NCI-H1436 treated with DMSO at 0.1 percent for 48 hours (cell line): ENCODE measurements at regions not wholly inside any gene's neighbourhood (a gene's known extent, or its start where the extent isn't known, plus 50 kb on each side); places are given as distances from the start of the nearest gene placed in this dataset.
"Not testable (repeated sequence)": the region's sequence is repeated elsewhere in the genome, so short reads cannot be mapped to it uniquely, and the experiment has no call there.

Experiments
- DNase-seq: peaks from one replicate; lab custom pipeline; 2025; lab: John Stamatoyannopoulos, UW

GRCh38 chr10:2097937-2098336 lies 360.6 kb upstream of the ADARB2 start:
- no peak for DNase-seq

DNA sequence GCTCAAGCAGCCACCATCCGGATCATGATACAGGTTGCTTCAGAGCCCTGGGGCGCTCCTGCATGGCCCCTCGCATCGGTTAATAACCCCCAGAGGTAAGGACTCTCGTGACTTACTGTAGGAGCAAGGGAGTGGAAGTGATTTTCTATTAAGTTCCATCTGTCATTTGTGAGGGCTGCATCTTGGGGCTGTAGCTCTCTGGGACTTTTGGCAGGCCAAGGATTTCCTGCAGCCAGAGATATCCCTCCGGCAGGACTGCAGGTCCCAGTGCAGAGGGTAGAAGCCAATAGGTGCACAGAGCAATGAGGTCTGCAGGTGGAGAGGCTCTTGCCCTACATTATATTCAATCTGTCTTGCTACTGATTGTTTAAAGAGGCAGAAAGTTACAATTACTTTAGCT lies 356.8 kb upstream of the ADARB2 start:
- DNase-seq = no peak

GRCh38 chr10:2083591-2083990 lies 346.3 kb upstream of the ADARB2 start:
- DNase-seq = no peak

GRCh38 chr10:2081501-2081900 lies 344.2 kb upstream of the ADARB2 start:
- no peak for DNase-seq

- DNase-seq = no peak
These were observed 342.3 kb upstream of the ADARB2 start for GRCh38 chr10:2079603-2080078.

DNA sequence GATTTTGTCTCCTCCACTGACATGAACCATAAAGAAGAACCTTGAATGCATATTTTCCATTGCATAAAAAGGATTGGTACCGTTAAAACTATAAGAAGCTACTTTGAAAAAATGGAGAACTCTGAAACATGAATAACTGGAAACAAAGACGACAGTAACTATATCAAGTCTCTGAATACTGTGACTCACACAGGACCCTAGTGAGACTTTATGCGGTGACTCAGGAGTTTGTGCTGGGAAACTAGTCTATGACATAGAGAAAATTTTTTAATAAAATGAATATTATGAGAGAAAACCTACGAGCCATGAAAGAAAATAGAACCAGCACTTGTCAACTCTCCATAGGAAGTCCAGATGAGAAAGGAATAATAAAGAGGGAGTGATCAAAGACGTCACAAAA lies 339.9 kb upstream of the ADARB2 start:
- no peak for DNase-seq

GRCh38 chr10:2076528-2076927 lies 339.2 kb upstream of the ADARB2 start:
- DNase-seq = no peak

DNA sequence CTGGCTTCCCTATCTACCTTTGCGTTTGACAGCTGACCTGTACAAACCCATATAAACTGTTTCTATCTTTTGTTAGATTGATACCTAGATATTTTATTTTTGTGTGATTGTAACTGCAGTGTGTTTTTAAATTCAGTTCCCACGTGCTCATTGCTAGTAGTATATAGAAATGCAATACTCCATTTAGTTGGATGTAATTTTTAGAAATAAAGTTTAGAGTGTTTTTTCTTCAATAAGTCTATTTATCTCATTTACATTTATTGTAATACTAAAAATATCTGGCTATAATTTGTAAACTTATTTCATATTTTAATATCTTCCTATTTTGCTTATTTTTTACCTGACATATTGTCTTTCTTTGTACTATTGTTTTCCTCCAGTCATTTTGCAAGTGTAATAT lies 329.7 kb upstream of the ADARB2 start:
- no peak for DNase-seq

GRCh38 chr10:2054728-2055127 lies 317.4 kb upstream of the ADARB2 start:
- DNase-seq = no peak

- DNase-seq = no peak
These were observed 316.5 kb upstream of the ADARB2 start for GRCh38 chr10:2053805-2054204.

GRCh38 chr10:2051108-2051507 lies 313.8 kb upstream of the ADARB2 start:
- DNase-seq = no peak

DNA sequence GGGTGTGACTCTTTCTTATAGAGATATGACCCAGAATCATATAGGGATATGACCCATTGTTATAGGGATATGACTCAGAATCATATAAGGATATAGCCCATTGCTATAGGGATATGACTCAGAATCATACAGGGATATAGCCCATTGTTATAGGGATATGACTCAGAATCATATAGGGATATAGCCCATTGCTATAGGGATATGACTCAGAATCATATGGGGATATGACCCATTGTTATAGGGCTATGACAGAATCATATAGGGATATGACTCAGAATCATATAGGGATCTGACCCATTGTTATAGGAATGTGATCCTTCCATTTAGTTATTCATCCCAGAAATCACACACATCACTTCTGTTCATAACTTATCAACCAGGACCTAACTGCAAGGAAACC lies 312.2 kb upstream of the ADARB2 start:
- no peak for DNase-seq

- DNase-seq = no peak
These were observed 311.1 kb upstream of the ADARB2 start for GRCh38 chr10:2048337-2048973.

DNA sequence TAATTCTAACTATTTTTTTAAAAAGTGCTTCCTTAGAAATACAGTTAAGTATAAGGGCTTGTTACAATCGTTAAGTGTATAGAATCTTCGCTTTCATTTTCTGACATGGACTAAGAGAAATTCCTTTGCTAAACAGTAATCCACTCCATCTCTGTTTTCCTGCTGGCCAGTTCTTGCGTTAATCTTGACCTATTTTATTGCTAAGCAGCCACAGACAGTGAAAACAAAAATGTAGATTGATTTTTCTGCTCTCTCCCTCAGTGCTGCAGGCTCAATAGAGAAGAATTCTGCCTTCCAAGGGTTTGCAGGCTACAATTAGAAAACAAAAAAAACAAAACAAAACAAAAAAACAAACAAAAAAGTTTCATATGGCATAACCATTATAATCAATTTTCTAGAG lies 310.4 kb upstream of the ADARB2 start:
- no peak for DNase-seq

DNA sequence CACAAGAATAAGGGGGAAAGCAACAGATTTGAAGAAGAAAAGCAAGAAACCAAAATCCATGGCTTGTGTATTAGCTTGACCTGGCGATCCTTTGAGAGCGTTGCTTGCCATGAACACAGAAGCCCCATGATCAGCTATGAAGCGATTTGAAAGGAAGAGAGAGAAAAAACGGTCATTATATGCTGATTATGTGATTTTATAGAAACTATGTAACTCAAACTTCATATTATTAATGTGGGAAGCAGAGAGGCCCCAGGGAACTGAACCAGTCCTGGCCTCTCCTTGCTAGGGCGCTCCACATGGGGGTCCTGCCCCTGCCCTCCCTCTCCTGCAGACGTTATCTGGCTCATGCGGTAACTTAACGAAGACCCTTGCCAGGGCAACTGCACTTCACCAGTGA lies 306.1 kb upstream of the ADARB2 start:
- DNase-seq = no peak

GRCh38 chr10:2038036-2038435 lies 300.7 kb upstream of the ADARB2 start:
- DNase-seq = no peak

DNA sequence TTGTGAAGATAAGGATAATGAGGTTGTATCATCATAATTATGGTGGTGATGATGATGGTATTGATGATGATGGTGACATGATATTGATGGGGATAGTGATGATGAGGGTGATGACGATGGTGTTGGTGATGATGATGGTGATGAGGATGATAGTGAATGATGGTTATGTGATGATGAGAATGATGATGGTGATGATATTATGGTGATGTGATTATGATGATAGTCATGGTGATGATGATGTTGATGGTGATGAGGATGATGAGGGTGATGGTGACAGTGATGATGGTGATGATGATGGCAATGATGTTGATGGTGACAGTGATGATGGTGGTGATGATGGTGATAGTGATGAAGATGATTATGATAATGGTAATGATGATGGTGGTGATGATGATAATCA lies 299.9 kb upstream of the ADARB2 start:
- DNase-seq = no peak

DNA sequence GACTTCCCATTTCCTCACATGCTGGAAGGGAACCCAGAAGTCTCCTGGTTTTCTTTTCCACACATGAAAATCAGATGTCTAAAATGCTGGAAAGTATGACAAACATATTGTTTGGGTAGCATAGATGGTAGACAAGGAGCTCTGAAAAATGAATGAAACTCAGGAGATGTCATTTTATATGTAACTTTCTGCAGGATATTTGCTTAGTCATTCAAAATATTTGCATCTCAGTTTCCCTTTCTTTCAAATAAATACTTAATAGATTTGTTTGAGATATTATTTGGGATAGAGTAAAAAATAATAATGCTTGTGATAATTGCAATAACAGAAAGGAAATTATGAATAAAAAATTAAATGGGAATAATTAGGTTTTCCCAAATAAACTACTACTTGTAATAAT lies 298.9 kb upstream of the ADARB2 start:
- DNase-seq = no peak

DNA sequence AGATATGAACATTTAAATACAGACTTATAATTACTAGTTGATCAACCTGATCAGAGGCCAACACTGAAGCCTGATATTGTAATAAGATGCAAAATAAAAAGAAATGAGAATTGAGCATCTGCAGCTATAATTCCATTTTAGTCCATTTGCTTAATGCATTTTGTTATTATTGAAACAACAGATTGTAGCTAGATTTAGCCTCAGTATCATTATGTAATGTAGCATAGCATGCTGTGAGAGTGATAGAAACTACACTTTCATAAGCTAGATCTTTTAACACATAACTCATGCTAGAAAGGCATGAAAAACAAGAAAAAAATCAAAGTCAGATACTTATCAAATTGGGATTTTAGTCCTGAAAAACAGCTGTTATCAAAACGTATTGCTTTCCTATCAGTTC lies 292.7 kb upstream of the ADARB2 start:
- DNase-seq = no peak

GRCh38 chr10:2026936-2027335 lies 289.6 kb upstream of the ADARB2 start:
- no peak for DNase-seq

DNA sequence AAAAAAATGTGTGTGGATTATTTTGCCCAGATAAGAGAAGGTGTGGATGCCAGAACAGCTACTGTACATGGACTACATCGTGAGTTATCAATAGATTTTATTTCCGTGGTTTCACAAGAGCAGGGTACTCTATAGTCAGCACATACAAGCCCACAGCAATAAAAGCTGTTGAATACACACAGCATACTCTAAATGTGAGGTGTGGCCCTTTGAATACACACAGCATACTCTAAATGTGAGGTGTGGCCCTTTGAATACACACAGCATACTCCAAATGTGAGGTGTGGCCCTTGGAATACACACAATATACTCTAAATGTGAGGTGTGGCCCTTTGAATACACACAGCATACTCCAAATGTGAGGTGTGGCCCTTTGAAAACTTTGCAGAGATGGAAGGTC lies 287.4 kb upstream of the ADARB2 start:
- DNase-seq = not testable (repeated sequence)

- no peak for DNase-seq
These were observed 286.4 kb upstream of the ADARB2 start for GRCh38 chr10:2023687-2024086.

DNA sequence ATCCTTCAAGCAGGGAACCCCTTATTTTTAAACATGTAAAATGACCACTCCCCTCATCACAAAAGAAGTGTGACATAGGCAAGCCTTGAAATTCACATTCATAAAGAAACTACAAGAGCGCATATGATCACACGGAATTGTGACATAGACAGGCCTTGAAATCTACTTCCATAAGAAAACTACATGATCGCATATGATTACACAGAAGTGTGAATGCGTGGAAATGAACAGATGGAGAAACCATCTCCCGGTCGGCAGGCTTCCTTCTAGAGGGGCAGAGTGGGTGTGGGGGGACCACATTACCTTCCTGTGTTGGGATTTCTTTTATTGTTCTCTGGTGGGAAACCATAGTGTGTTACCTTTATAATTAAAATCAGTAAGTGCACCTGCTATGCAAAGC lies 285.1 kb upstream of the ADARB2 start:
- no peak for DNase-seq

DNA sequence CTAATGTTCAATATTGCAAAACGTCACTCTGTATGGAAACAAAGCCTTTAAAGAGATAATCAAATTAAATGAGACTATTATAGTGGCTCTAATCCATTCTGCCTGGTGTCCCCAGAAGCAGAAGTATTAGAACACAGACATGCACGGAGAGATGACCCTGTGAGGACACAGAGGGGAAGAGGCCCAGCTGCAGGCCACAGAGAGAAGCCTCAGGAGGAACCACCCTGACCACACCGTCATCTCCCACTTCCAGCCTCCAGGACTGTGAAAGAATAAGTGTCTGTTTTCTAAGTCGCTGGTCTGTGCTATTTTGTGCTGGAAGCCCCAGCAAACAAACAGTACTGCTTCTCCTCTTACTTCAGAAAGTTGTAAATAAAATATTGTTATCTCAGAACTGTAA lies 283.5 kb upstream of the ADARB2 start:
- DNase-seq = no peak

DNA sequence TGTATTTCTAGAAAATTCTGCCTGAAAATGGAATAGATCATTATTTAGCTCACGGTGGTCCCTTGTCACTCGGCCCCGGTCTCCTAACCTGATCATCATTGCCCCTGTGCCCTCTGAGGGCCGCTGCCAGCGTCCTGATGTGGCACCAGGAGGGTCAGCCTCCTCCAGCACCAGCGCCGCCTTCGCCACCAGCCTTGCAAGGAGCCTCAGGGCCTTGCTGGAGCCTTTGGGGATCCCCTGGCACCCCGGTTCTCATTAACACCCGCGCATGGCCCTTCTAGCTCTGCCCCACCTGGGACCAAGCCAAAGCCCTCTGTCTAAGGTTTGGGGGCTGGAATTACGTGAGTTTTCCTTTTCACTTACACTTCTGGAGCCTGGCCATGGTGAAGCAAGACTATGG lies 282.5 kb upstream of the ADARB2 start:
- no peak for DNase-seq
